ENCODE measurements at regions not wholly inside any gene's neighbourhood (a gene's known extent, or its start where the extent isn't known, plus 50 kb on each side); places are given as distances from the start of the nearest gene placed in this dataset.

DNA sequence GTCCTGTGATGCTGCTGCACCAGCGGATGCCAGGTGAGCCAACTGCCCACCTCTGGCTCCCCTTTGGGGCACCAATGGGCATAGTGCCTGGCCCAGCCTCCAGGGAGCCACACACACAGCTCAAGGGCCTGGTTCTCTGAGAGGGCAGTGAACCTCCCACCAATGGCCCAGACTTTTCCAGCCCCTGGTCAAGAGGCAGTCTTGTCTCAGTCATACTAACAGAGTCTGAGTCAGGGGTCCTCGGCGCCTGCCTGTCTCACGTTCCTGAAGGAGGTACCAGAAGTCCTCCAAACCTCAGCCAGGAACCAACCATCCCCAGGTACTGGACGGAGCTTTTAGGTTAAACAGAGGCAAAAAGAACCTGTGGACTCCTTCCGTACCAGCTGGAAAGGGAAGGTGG, 121.1 kb downstream of the C5orf15 start:
- in situ Hi-C loops (cut with HindIII; ENCODE audit: low sequenced_read_pairs) = no loop called here
- DNase-seq (ENCODE audit: low read depth, low spot score) = no peak

DNA sequence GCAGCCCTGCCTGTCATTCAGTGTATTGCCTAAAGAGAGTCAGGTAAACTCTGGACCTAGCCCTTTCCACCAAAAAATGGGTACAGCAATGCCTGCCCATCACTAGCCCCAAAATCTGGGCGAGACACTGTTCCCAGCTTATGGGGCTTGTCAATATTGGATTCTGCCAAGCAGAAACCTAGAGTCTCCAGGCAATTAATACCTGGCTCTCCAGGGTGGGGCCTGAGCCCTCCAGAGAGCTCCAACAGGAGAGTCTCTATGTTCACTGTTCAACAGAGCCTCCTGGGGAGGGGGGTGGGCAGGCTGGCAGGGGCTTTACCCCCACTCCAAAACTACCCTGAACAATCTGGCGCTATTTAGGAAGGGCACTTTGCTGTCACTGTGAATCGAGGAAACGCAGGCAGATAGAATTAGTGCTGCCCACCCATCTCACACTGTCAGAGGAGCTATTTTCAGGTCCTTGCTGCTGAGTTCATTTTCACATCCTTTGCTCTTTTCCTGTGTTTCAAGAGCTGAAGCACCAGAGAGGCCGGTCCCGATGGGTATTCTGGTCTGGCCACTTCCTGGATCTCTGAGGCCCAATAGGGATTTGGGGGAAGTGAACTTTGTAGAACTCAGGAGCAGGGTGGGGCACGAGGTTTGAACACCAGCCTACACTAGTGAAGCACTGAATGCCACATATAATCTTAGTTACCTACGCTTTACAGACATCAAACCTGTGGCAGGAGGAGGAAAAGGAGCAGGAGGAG, 121.8 kb downstream of the C5orf15 start:
- H3K4me3 ChIP-seq (ENCODE audit: low read depth, low read length) = no peak overlapping the region
- in situ Hi-C loops (cut with HindIII; ENCODE audit: low sequenced_read_pairs) = no loop called here
- DNase-seq (ENCODE audit: low read depth, low spot score) = no peak
- TF ChIP-seq, protein P1, sequence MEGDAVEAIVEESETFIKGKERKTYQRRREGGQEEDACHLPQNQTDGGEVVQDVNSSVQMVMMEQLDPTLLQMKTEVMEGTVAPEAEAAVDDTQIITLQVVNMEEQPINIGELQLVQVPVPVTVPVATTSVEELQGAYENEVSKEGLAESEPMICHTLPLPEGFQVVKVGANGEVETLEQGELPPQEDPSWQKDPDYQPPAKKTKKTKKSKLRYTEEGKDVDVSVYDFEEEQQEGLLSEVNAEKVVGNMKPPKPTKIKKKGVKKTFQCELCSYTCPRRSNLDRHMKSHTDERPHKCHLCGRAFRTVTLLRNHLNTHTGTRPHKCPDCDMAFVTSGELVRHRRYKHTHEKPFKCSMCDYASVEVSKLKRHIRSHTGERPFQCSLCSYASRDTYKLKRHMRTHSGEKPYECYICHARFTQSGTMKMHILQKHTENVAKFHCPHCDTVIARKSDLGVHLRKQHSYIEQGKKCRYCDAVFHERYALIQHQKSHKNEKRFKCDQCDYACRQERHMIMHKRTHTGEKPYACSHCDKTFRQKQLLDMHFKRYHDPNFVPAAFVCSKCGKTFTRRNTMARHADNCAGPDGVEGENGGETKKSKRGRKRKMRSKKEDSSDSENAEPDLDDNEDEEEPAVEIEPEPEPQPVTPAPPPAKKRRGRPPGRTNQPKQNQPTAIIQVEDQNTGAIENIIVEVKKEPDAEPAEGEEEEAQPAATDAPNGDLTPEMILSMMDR (IDR thresholded peaks at IDR 0.05; ENCODE audit: low read depth, low read length) = no peak

More for the DNA sequence above, 121.1 kb downstream of the C5orf15 start:
- TF ChIP-seq, protein P1 (IDR thresholded peaks at IDR 0.05; ENCODE audit: low read depth, low read length) = no peak
- H3K4me3 ChIP-seq (ENCODE audit: low read depth, low read length) = no peak overlapping the region

DNA sequence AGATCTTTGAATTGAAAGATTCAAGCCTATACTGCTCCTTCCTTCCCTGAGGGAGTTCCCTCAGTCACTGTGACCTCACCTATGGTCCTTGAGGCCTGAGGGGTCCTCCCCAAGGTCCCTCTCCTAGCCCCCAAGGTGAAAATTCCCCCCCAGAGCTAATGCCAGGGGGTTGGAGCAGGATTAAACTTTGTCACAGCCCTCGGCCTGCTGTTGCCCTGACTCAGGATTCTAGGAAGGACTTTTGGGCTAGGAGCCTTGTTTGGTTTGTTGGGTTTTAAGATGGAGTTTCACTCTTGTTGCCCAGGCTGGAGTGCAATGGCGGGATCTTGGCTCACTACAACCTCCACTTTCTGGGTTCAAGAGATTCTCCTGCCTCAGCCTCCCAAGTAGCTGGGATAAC, 123.2 kb downstream of the C5orf15 start:
- DNase-seq (ENCODE audit: low read depth, low spot score) = no peak
- H3K4me3 ChIP-seq (ENCODE audit: low read depth, low read length) = no peak overlapping the region
- in situ Hi-C loops (cut with HindIII; ENCODE audit: low sequenced_read_pairs) = no loop called here
- TF ChIP-seq, protein P1 (IDR thresholded peaks at IDR 0.05; ENCODE audit: low read depth, low read length) = no peak

DNA sequence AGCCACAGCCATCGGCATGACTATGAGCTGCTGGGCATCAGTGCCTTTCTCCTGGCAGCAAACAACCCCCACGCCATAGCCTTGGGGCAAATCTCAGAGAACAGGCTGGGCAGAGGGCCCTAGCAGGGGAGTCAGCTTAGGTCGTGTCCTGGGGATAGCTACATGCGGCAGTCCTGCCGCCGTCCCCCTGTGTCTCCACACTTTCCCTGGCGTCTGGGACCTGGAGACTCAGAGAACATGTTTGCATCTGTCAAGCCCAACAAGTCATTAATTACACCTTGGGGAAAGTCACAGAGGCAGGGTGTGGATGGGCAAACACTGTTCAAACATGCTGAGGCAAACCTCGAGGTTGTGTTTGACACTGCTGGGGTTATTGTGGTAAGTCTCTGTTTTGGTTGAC, 123.6 kb downstream of the C5orf15 start:
- in situ Hi-C loops (cut with HindIII; ENCODE audit: low sequenced_read_pairs) = no loop called here
- no peak for DNase-seq (ENCODE audit: low read depth, low spot score)
- TF ChIP-seq, protein P1 (IDR thresholded peaks at IDR 0.05; ENCODE audit: low read depth, low read length) = no peak
- no peak overlapping the region for H3K4me3 ChIP-seq (ENCODE audit: low read depth, low read length)

DNA sequence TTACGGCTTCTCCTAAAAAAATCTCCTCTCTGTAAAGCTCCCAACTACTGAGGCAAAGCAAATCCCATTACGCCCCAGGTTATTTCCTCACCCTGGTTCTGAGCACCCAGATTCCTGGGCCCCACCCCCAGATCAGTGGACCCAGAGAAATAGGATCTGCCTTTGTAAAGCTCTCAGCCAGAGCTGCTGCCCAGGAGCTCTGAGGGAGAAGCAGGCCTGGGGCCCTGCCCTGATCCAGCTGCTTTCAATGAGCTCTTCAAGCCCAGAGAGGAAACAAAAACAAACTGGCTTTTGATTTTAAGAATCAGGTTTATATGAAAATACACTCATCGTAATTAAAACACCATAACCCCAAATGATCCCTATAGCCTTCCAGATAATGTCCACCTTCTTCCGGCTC, 124.5 kb downstream of the C5orf15 start:
- TF ChIP-seq, protein P1 (IDR thresholded peaks at IDR 0.05; ENCODE audit: low read depth, low read length) = no peak
- in situ Hi-C loops (cut with HindIII; ENCODE audit: low sequenced_read_pairs) = no loop called here
- no peak for DNase-seq (ENCODE audit: low read depth, low spot score)
- H3K4me3 ChIP-seq (ENCODE audit: low read depth, low read length) = no peak overlapping the region

DNA sequence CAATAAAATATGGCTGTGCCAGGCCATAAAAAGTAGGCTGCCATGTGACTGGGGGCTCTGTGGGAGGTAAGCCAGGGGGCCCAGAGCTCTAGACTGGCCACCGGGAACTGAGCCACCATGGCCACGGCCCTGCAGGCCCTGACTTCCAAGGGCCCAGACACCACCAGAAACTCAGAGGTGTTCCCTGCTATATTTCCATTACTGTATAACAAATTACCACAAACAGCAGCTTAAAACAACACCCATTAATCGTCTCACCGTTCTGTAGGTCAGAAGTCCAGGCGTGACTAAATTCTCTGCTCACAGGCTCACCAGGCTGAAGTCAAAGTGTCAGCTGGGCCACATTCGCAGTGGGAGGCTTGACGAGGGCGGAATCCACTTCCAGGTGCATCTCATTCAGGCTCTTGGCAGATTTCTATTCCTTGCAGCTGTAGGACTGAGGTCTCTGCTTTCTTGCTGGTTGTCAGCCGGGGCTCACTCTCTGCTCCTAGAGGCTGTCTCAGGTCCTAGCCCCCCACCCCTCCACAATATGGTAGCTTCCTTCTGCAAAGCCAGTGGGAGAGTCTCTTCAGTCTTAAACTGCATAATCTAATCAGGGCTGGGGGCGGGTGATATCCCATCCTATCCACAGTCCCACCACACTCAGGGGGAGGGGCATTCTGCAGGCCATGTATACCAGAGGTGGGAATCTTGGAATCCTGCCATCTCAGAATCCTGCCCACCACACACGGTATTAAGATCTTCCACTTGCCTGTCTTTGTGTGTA, 125.4 kb downstream of the C5orf15 start:
- TF ChIP-seq, protein P1 (IDR thresholded peaks at IDR 0.05; ENCODE audit: low read depth, low read length) = no peak
- in situ Hi-C loops (cut with HindIII; ENCODE audit: low sequenced_read_pairs) = no loop called here
- no peak for DNase-seq (ENCODE audit: low read depth, low spot score)
- H3K4me3 ChIP-seq (ENCODE audit: low read depth, low read length) = no peak overlapping the region
